ENCODE measurements at regions not wholly inside any gene's neighbourhood (a gene's known extent, or its start where the extent isn't known, plus 50 kb on each side); places are given as distances from the start of the nearest gene placed in this dataset.
"Not testable (repeated sequence)": the region's sequence is repeated elsewhere in the genome, so short reads cannot be mapped to it uniquely, and the experiment has no call there.

- WGBS, 3 donors = 65 to 72% (median 71%) methylated on average over 12 of the region's 12 CpGs
Observed at GRCh38 chr22:49392841-49393510, 434.7 kb downstream of the BRD1 start.

GRCh38 chr22:49392247-49392646, 435.4 kb downstream of the BRD1 start:
- peaks cover 0 to 7% (median 0%) of the 10 kb centered on the region in 3 donors for H3K27me3 ChIP-seq (ENCODE audit: insufficient read depth in 3 of 3, low read length in 2 of 3)
- no peaks in the 10 kb centered on the region for H3K4me1 ChIP-seq
- intact Hi-C loops (cut with DNase I) = no loop called here
- DNase-seq = no peak
- no peak overlapping the region for H3K4me3 ChIP-seq
- no peaks in the 10 kb centered on the region for H3K9me3 ChIP-seq
- no peak overlapping the region for H3K27ac ChIP-seq
- no peak for TF ChIP-seq CTCF (IDR thresholded peaks at IDR 0.05)
- ATAC-seq = no peak
- H3K36me3 ChIP-seq (ENCODE audit: insufficient read depth in 1 of 2, low read depth in 1 of 2) = no peaks in the 10 kb centered on the region
- 78 to 82% (median 79%) methylated on average over 6 of the region's 6 CpGs for WGBS, 3 donors

More at GRCh38 chr22:49392841-49393510, 434.7 kb downstream of the BRD1 start:
- intact Hi-C loops (cut with DNase I) = no loop called here
- DNase-seq (no peak), ATAC-seq (no peak)
- Histone ChIP-seq H3K27ac (no peak overlapping the region), H3K4me3 (no peak overlapping the region), H3K27me3 (ENCODE audit: insufficient read depth in 3 of 3, low read length in 2 of 3) (peaks cover 0 to 7% (median 0%) of the 10 kb centered on the region in 3 donors), H3K4me1 (no peaks in the 10 kb centered on the region), H3K36me3 (ENCODE audit: insufficient read depth in 1 of 2, low read depth in 1 of 2) (no peaks in the 10 kb centered on the region), H3K9me3 (no peaks in the 10 kb centered on the region)
- no peak for TF ChIP-seq CTCF (IDR thresholded peaks at IDR 0.05)

- 79 to 84% (median 80%) methylated on average over 13 to 18 of the region's 18 CpGs for WGBS, 3 donors
- H3K4me1 ChIP-seq = no peaks in the 10 kb centered on the region
- H3K27ac ChIP-seq = no peak overlapping the region
- TF ChIP-seq CTCF (IDR thresholded peaks at IDR 0.05) = no peak
- intact Hi-C loops (cut with DNase I) = no loop called here
- H3K9me3 ChIP-seq = no peaks in the 10 kb centered on the region
- no peaks in the 10 kb centered on the region for H3K36me3 ChIP-seq (ENCODE audit: insufficient read depth in 1 of 2, low read depth in 1 of 2)
- DNase-seq (no peak), ATAC-seq (no peak)
- H3K4me3 ChIP-seq = no peak overlapping the region
- peaks cover 0 to 7% (median 0%) of the 10 kb centered on the region in 3 donors for H3K27me3 ChIP-seq (ENCODE audit: insufficient read depth in 3 of 3, low read length in 2 of 3)
Observed at GRCh38 chr22:49391436-49391835, 436.2 kb downstream of the BRD1 start.

- Histone ChIP-seq H3K27me3 (ENCODE audit: insufficient read depth in 3 of 3, low read length in 2 of 3) (peaks cover 0 to 7% (median 0%) of the 10 kb centered on the region in 3 donors), H3K36me3 (ENCODE audit: insufficient read depth in 1 of 2, low read depth in 1 of 2) (no peaks in the 10 kb centered on the region), H3K4me3 (no peak overlapping the region), H3K27ac (no peak overlapping the region), H3K4me1 (no peaks in the 10 kb centered on the region), H3K9me3 (no peaks in the 10 kb centered on the region)
- intact Hi-C loops (cut with DNase I) = no loop called here
- DNase-seq = no peak
- 94 to 99% (median 95%) methylated on average over 7 of the region's 7 CpGs for WGBS, 3 donors
- no peak for ATAC-seq
- no peak for TF ChIP-seq CTCF (IDR thresholded peaks at IDR 0.05)
Observed at GRCh38 chr22:49390954-49391353, 436.7 kb downstream of the BRD1 start.

- H3K9me3 ChIP-seq; DNase-seq; H3K27ac ChIP-seq; H3K36me3 ChIP-seq (ENCODE audit: insufficient read depth in 1 of 2, low read depth in 1 of 2); ATAC-seq; intact Hi-C loops (cut with DNase I); H3K4me3 ChIP-seq; H3K27me3 ChIP-seq (ENCODE audit: insufficient read depth in 3 of 3, low read length in 2 of 3); H3K4me1 ChIP-seq: not testable (repeated sequence)
- 56 to 73% (median 64%) methylated on average over 5 to 7 of the region's 7 CpGs for WGBS, 3 donors
Observed at GRCh38 chr22:49383909-49384308, 443.8 kb downstream of the BRD1 start.

Measured in psoas muscle (tissue), 7 donors.